DND-41 (cell line): ENCODE measurements at regions not wholly inside any gene's neighbourhood (a gene's known extent, or its start where the extent isn't known, plus 50 kb on each side); places are given as distances from the start of the nearest gene placed in this dataset.

Experiments
- ATAC-seq: fragments of 200-7000 bp; cut with Tn5 transposase; 3 replicates; pipeline ENCODE4 v1.9.1; 2021; ENCODE audit warnings: low read depth; ENCODE audit not compliant: insufficient read depth
- DNase-seq: peaks from one replicate; pipeline ENCODE4 v3.0.0-alpha.2; 2020
- H2AFZ ChIP-seq: 2 replicates; pipeline ENCODE4 v1.6.0; 2012; ENCODE audit warnings: low read depth, low read length
- H3K27ac ChIP-seq: 2 replicates; pipeline ENCODE4 v1.5.1; 2012; ENCODE audit warnings: low read length, inconsistent platforms
- H3K27me3 ChIP-seq: fragments of 200-600 bp; sonication (generic); 2 replicates; pipeline ENCODE4 v1.6.0; 2012; ENCODE audit warnings: low read length, mild to moderate bottlenecking, inconsistent platforms; ENCODE audit not compliant: insufficient read depth, poor library complexity
- H3K36me3 ChIP-seq: 2 replicates; pipeline ENCODE4 v1.5.1; 2012; ENCODE audit warnings: low read length, inconsistent platforms; ENCODE audit not compliant: insufficient read depth
- H3K4me1 ChIP-seq: 2 replicates; pipeline ENCODE4 v1.5.1; 2012; ENCODE audit warnings: mild to moderate bottlenecking, low read length; ENCODE audit not compliant: insufficient read depth
- H3K4me2 ChIP-seq: 2 replicates; pipeline ENCODE4 v1.6.0; 2012; ENCODE audit warnings: mild to moderate bottlenecking, moderate library complexity, low read length, inconsistent platforms; ENCODE audit not compliant: insufficient read depth
- H3K4me3 ChIP-seq, 2 experiments: fragments of 200-600 bp in 1 of 2; shearing (Covaris generic) in 1 of 2; 2 replicates each; pipeline ENCODE4 v1.5.1; 2012 to 2016; ENCODE audit warnings: inconsistent platforms in 2 of 2, low read length in 2 of 2, mild to moderate bottlenecking in 2 of 2, low read depth in 1 of 2, moderate library complexity in 1 of 2
- H3K79me2 ChIP-seq: 2 replicates; pipeline ENCODE4 v1.6.0; 2012; ENCODE audit warnings: low read length, inconsistent platforms; ENCODE audit not compliant: insufficient read depth
- H3K9ac ChIP-seq: 2 replicates; pipeline ENCODE4 v1.6.0; 2012; ENCODE audit warnings: low read depth, mild to moderate bottlenecking, inconsistent platforms, low read length, moderate library complexity
- H3K9me3 ChIP-seq: 2 replicates; pipeline ENCODE4 v1.5.1; 2012; ENCODE audit warnings: low read length, moderate library complexity, mild to moderate bottlenecking, inconsistent platforms; ENCODE audit not compliant: insufficient read depth, severe bottlenecking
- H4K20me1 ChIP-seq: 2 replicates; pipeline ENCODE4 v1.6.0; 2012; ENCODE audit warnings: low read length; ENCODE audit not compliant: insufficient read depth
- EZH2 ChIP-seq: IDR thresholded peaks from 3 replicates; pipeline ENCODE4 v1.6.1; 2012; ENCODE audit warnings: borderline replicate concordance, low read depth, mild to moderate bottlenecking, moderate library complexity, low read length, inconsistent platforms; ENCODE audit not compliant: severe bottlenecking
- TF ChIP-seq, protein P1 (sequence below): IDR thresholded peaks from 2 replicates; pipeline ENCODE4 v1.5.1; 2012; ENCODE audit warnings: borderline replicate concordance, low read length, moderate library complexity, mild to moderate bottlenecking; ENCODE audit not compliant: poor library complexity, severe bottlenecking; ENCODE audit errors: extremely low read depth

DNA sequence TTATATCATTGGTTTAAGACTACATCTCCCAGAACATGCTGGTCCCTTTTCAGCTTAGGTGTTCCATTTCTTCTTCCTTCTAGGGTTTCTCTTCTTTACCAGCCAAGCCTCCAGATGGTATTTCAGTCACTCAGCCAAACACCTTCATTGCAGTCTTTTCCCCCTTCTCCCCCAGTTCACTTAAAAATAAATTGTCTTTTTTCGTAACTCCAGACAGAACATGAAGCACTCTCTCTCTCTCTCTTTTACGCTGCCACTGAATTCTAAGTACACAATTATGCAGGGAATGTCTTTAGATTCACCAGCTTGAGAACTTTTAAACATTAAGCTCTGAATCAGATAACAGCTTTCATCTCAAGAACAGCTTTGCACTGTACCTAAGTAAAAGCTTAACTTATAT, 419.7 kb upstream of the BRINP1 start:
- Histone ChIP-seq H3K4me3 (no peak overlapping the region), H3K79me2 (no peaks in the 10 kb centered on the region), H4K20me1 (no peaks in the 10 kb centered on the region), H2AFZ (no peak overlapping the region), H3K9me3 (no peaks in the 10 kb centered on the region), H3K27me3 (peaks cover 6% of the 10 kb centered on the region), H3K27ac (no peak overlapping the region), H3K9ac (no peak overlapping the region), H3K4me2 (no peak overlapping the region), H3K4me1 (no peaks in the 10 kb centered on the region), H3K36me3 (no peaks in the 10 kb centered on the region)
- DNase-seq (no peak), ATAC-seq (no peak)
- TF ChIP-seq, protein P1, sequence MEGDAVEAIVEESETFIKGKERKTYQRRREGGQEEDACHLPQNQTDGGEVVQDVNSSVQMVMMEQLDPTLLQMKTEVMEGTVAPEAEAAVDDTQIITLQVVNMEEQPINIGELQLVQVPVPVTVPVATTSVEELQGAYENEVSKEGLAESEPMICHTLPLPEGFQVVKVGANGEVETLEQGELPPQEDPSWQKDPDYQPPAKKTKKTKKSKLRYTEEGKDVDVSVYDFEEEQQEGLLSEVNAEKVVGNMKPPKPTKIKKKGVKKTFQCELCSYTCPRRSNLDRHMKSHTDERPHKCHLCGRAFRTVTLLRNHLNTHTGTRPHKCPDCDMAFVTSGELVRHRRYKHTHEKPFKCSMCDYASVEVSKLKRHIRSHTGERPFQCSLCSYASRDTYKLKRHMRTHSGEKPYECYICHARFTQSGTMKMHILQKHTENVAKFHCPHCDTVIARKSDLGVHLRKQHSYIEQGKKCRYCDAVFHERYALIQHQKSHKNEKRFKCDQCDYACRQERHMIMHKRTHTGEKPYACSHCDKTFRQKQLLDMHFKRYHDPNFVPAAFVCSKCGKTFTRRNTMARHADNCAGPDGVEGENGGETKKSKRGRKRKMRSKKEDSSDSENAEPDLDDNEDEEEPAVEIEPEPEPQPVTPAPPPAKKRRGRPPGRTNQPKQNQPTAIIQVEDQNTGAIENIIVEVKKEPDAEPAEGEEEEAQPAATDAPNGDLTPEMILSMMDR = no peak
- TF ChIP-seq EZH2 = no peak

DNA sequence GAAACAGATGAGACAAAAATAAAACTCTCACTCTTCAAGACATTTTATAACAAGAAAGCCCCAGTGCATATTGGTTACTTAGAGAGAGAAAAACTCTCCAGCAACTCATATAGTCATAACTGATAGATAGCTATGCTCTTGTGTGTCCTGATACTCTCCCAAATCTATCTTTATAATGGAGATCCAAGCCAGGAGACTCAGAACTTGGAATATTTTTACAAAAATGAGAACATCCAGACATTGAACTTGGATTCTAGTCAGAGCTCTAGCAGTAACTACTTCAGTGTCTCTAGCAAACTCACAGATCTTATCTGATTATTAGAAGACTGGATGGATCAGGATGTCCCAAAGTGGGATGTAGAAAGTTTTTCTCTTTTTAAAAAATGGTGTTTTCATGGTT, 412.7 kb upstream of the BRINP1 start:
- H3K27ac ChIP-seq = no peak overlapping the region
- ATAC-seq = no peak
- H3K79me2 ChIP-seq = no peaks in the 10 kb centered on the region
- TF ChIP-seq, protein P1 = no peak
- no peak for TF ChIP-seq EZH2
- no peak overlapping the region for H3K9ac ChIP-seq
- no peaks in the 10 kb centered on the region for H3K9me3 ChIP-seq
- H3K27me3 ChIP-seq = no peaks in the 10 kb centered on the region
- H3K4me3 ChIP-seq = no peak overlapping the region
- no peaks in the 10 kb centered on the region for H3K4me1 ChIP-seq
- H3K4me2 ChIP-seq = no peak overlapping the region
- H2AFZ ChIP-seq = no peak overlapping the region
- no peak for DNase-seq
- H4K20me1 ChIP-seq = no peaks in the 10 kb centered on the region
- no peaks in the 10 kb centered on the region for H3K36me3 ChIP-seq

DNA sequence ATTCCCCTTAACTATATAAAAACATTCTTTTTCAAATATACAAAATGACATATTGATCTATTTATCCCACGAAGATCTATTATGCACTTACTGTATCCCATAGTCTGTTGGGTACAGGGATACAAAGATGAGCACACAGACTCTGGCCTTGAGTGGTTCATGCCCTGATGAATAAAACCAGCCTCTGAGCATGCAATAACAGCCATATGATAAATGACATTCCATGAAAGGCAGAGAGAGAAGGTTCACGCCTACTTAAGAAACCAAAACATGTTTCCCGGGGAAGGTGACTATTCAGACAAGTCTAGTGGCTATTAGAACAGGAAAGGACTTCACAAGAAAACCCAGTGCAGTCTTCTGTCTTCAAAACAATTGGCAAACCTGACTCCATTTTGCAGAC, 406.2 kb upstream of the BRINP1 start:
- TF ChIP-seq EZH2 = no peak
- TF ChIP-seq, protein P1 = no peak
- no peaks in the 10 kb centered on the region for H3K36me3 ChIP-seq
- no peak overlapping the region for H3K4me2 ChIP-seq

DNA sequence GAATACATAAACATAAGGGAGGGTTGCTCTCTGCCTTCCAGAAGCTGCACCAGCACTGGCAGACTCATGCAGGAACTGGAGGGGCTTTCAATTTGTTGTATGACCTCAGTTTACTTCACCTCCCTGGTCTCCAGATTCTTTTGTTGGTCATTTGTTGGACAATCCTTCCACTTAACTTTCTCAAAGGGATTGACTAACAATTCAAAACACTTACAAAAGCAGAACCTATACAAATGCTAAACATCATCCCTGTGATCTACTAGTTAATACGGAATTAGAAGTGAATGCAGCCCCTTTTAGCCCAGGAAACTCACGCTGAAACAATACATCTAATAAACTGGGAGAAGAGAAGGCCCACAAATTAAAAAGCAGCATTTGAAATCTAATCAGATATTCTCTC, 404.6 kb upstream of the BRINP1 start:
- no peak overlapping the region for H3K27ac ChIP-seq
- H3K4me2 ChIP-seq = no peak overlapping the region
- no peaks in the 10 kb centered on the region for H3K4me1 ChIP-seq
- ATAC-seq (no peak), DNase-seq (no peak)
- H4K20me1 ChIP-seq = no peaks in the 10 kb centered on the region
- TF ChIP-seq, protein P1 = no peak
- TF ChIP-seq EZH2 = no peak
- H3K27me3 ChIP-seq = no peaks in the 10 kb centered on the region
- no peak overlapping the region for H3K9ac ChIP-seq
- no peak overlapping the region for H3K4me3 ChIP-seq
- H3K79me2 ChIP-seq = no peaks in the 10 kb centered on the region
- no peak overlapping the region for H2AFZ ChIP-seq
- H3K9me3 ChIP-seq = no peaks in the 10 kb centered on the region
- H3K36me3 ChIP-seq = no peaks in the 10 kb centered on the region

More for the DNA sequence above, 406.2 kb upstream of the BRINP1 start:
- ATAC-seq (no peak), DNase-seq (no peak)
- no peak overlapping the region for H3K9ac ChIP-seq
- H3K9me3 ChIP-seq = no peaks in the 10 kb centered on the region
- H3K79me2 ChIP-seq = no peaks in the 10 kb centered on the region
- H4K20me1 ChIP-seq = no peaks in the 10 kb centered on the region
- no peaks in the 10 kb centered on the region for H3K27me3 ChIP-seq
- no peak overlapping the region for H3K4me3 ChIP-seq
- no peak overlapping the region for H3K27ac ChIP-seq
- H2AFZ ChIP-seq = no peak overlapping the region
- H3K4me1 ChIP-seq = no peaks in the 10 kb centered on the region
